HL-60 (cell line): ENCODE measurements at regions not wholly inside any gene's neighbourhood (a gene's known extent, or its start where the extent isn't known, plus 50 kb on each side); places are given as distances from the start of the nearest gene placed in this dataset.

ENCODE experiments used
- CTCF ChIP-seq: IDR thresholded peaks from one replicate; pipeline ENCODE4 v1.5.1; 2011; ENCODE audit warnings: low read length, control low read depth, inconsistent platforms; ENCODE audit not compliant: insufficient read depth
- GABPA ChIP-seq: IDR thresholded peaks from 2 replicates; pipeline ENCODE4 v1.6.1; 2012; ENCODE audit warnings: low read depth
- POLR2AphosphoS5 ChIP-seq: IDR thresholded peaks from 2 replicates; pipeline ENCODE4 v1.6.1; 2012; ENCODE audit warnings: low read depth
- REST ChIP-seq: IDR thresholded peaks from 2 replicates; pipeline ENCODE4 v1.6.1; 2012; ENCODE audit warnings: low read depth; ENCODE audit not compliant: insufficient replicate concordance

- no peak for TF ChIP-seq CTCF
- TF ChIP-seq POLR2AphosphoS5 = no peak
- no peak for TF ChIP-seq REST
- no peak for TF ChIP-seq GABPA
Observed at GRCh38 chr14:40216976-40217375, 784.7 kb upstream of the FBXO33 start.
